DND-41 (cell line): ENCODE measurements at regions not wholly inside any gene's neighbourhood (a gene's known extent, or its start where the extent isn't known, plus 50 kb on each side); places are given as distances from the start of the nearest gene placed in this dataset.

Experiments
- CTCF ChIP-seq: IDR thresholded peaks from 2 replicates; pipeline ENCODE4 v1.5.1; 2012; ENCODE audit warnings: borderline replicate concordance, low read length, moderate library complexity, mild to moderate bottlenecking; ENCODE audit not compliant: poor library complexity, severe bottlenecking; ENCODE audit errors: extremely low read depth
- EZH2 ChIP-seq: IDR thresholded peaks from 3 replicates; pipeline ENCODE4 v1.6.1; 2012; ENCODE audit warnings: borderline replicate concordance, low read depth, mild to moderate bottlenecking, moderate library complexity, low read length, inconsistent platforms; ENCODE audit not compliant: severe bottlenecking

- TF ChIP-seq CTCF (no peak), EZH2 (no peak)
These were observed 110.8 kb upstream of the CADPS start for GRCh38 chr3:62986061-62986460.
